ENCODE measurements at regions not wholly inside any gene's neighbourhood (a gene's known extent, or its start where the extent isn't known, plus 50 kb on each side); places are given as distances from the start of the nearest gene placed in this dataset.

DNA sequence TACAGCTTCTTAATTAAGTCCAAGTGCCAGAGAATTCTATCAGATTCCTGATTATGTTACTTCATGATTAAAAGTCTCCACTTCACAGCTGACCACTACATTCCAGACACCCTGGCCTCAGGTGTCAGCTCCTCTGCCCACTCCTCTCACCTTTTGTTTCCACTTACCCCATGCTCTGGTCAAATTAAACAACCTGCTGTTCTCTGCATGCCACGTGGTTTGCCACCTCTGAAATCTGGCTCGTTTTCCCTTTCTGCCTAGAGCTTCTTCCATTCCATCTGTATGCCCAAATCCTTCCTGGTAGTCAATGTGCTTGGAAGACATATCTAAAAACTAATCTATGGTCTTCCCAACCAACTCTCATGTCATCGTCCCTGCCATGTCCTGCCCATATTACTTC is 158.6 kb downstream of the ICE1 start:
- TF ChIP-seq, protein P1, sequence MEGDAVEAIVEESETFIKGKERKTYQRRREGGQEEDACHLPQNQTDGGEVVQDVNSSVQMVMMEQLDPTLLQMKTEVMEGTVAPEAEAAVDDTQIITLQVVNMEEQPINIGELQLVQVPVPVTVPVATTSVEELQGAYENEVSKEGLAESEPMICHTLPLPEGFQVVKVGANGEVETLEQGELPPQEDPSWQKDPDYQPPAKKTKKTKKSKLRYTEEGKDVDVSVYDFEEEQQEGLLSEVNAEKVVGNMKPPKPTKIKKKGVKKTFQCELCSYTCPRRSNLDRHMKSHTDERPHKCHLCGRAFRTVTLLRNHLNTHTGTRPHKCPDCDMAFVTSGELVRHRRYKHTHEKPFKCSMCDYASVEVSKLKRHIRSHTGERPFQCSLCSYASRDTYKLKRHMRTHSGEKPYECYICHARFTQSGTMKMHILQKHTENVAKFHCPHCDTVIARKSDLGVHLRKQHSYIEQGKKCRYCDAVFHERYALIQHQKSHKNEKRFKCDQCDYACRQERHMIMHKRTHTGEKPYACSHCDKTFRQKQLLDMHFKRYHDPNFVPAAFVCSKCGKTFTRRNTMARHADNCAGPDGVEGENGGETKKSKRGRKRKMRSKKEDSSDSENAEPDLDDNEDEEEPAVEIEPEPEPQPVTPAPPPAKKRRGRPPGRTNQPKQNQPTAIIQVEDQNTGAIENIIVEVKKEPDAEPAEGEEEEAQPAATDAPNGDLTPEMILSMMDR (IDR thresholded peaks at IDR 0.05): no peak
- H3K27ac Mint-ChIP-seq (ENCODE audit: unreplicated experiment): no peak overlapping the region
- H3K9me3 Mint-ChIP-seq (ENCODE audit: low read depth): peaks cover 4% of the 10 kb centered on the region
- no peak overlapping the region for H3K4me3 Mint-ChIP-seq (ENCODE audit: unreplicated experiment)
- no peaks in the 10 kb centered on the region for H3K4me1 Mint-ChIP-seq (ENCODE audit: low read depth)
- DNase-seq (ENCODE audit: low spot score): no peak
- H3K27me3 Mint-ChIP-seq (ENCODE audit: low read depth): no peaks in the 10 kb centered on the region
- H3K36me3 Mint-ChIP-seq (ENCODE audit: low read depth): no peaks in the 10 kb centered on the region

DNA sequence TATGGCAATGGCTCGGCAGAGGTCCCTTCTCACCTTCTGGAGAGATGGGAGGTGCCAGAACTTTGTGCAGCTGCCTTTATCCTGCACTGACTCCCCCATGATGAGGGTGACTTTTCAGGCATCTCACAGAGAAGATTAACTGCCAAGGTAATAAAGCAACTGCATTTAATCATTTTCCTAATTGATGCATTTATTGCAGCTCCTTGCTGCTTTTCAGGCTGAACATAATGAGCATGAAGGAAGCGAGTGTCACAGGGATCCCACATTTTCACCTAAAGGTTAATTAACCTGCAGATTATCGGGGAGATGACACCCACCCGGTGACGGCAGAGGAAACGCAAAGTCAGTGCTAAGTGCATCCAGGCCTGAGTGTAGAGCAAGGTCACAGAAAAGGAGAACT is 154.3 kb downstream of the ICE1 start:
- TF ChIP-seq, protein P1 (IDR thresholded peaks at IDR 0.05): no peak
- Mint-ChIP-seq H3K36me3 (ENCODE audit: low read depth) (no peaks in the 10 kb centered on the region), H3K27me3 (ENCODE audit: low read depth) (peaks cover 5% of the 10 kb centered on the region), H3K4me1 (ENCODE audit: low read depth) (no peaks in the 10 kb centered on the region), H3K9me3 (ENCODE audit: low read depth) (peaks cover 4% of the 10 kb centered on the region), H3K4me3 (ENCODE audit: unreplicated experiment) (no peak overlapping the region), H3K27ac (ENCODE audit: unreplicated experiment) (no peak overlapping the region)
- no peak for DNase-seq (ENCODE audit: low spot score)

- H3K36me3 Mint-ChIP-seq (ENCODE audit: low read depth): no peaks in the 10 kb centered on the region
- no peaks in the 10 kb centered on the region for H3K4me1 Mint-ChIP-seq (ENCODE audit: low read depth)
Observed at GRCh38 chr5:5575461-5575860, 153.0 kb downstream of the ICE1 start.

DNA sequence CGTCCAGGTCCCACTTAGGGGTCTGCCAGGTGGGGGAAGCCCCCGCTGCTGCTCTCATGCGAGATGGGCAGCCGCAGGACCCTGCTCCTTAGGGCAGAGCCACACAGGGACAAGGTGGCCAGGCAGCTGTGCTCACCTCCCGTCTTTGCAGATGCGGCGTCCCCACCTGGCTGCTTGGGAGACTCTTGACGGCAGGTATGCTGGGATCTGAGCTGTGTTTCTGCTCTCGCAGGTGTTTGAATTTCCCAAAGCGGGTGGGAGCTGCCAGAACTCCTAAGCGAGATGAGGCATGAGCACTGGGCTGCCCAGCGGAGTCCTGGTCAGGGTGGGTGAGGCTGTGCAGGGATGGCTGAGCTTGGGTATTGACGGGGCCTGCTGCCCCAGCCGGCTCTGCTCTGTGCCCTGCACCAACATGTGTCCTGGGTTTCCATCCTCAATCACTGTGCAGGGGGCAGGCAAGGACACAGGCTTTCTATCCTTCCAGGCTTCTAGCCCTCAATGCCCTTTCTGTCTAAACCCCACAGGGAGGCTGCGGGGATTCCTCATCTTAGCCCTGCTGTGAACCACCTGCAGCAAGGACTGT is 151.4 kb downstream of the ICE1 start:
- Mint-ChIP-seq H3K9me3 (ENCODE audit: low read depth) (no peaks in the 10 kb centered on the region), H3K36me3 (ENCODE audit: low read depth) (no peaks in the 10 kb centered on the region), H3K27me3 (ENCODE audit: low read depth) (peaks cover 5% of the 10 kb centered on the region), H3K27ac (ENCODE audit: unreplicated experiment) (no peak overlapping the region), H3K4me1 (ENCODE audit: low read depth) (no peaks in the 10 kb centered on the region), H3K4me3 (ENCODE audit: unreplicated experiment) (no peak overlapping the region)
- DNase-seq (ENCODE audit: low spot score): no peak
- TF ChIP-seq, protein P1 (IDR thresholded peaks at IDR 0.05): no peak

More at GRCh38 chr5:5575461-5575860, 153.0 kb downstream of the ICE1 start:
- TF ChIP-seq, protein P1 (IDR thresholded peaks at IDR 0.05): no peak
- Mint-ChIP-seq H3K27me3 (ENCODE audit: low read depth) (peaks cover 5% of the 10 kb centered on the region), H3K9me3 (ENCODE audit: low read depth) (peaks cover 4% of the 10 kb centered on the region), H3K27ac (ENCODE audit: unreplicated experiment) (no peak overlapping the region), H3K4me3 (ENCODE audit: unreplicated experiment) (no peak overlapping the region)
- no peak for DNase-seq (ENCODE audit: low spot score)

- no peaks in the 10 kb centered on the region for H3K36me3 Mint-ChIP-seq (ENCODE audit: low read depth)
- no peak for DNase-seq (ENCODE audit: low spot score)
- H3K27me3 Mint-ChIP-seq (ENCODE audit: low read depth): peaks cover 5% of the 10 kb centered on the region
- no peaks in the 10 kb centered on the region for H3K4me1 Mint-ChIP-seq (ENCODE audit: low read depth)
- no peak overlapping the region for H3K27ac Mint-ChIP-seq (ENCODE audit: unreplicated experiment)
- TF ChIP-seq, protein P1 (IDR thresholded peaks at IDR 0.05): no peak
- no peaks in the 10 kb centered on the region for H3K9me3 Mint-ChIP-seq (ENCODE audit: low read depth)
- no peak overlapping the region for H3K4me3 Mint-ChIP-seq (ENCODE audit: unreplicated experiment)
Observed at GRCh38 chr5:5572976-5573797, 150.7 kb downstream of the ICE1 start.

Data from chondrocyte (in vitro differentiated cells).